Gastrocnemius medialis (tissue), 4 donors: ENCODE measurements at regions not wholly inside any gene's neighbourhood (a gene's known extent, or its start where the extent isn't known, plus 50 kb on each side); places are given as distances from the start of the nearest gene placed in this dataset.

Experiments used
- ATAC-seq, 2 donors: fragments of 150-250 bp; one replicate each; pipeline ENCODE4 v1.9.1; 2016
- DNase-seq, 2 donors: peaks; one replicate each; pipeline ENCODE4 v3.0.0-alpha.2; 2019
- H3K27ac ChIP-seq, 4 donors: fragments of 200-600 bp; sonication (generic); 1 replicate in 1 of 4; 2 replicates in 3 of 4; pipeline ENCODE4 v1.5.1; 2016 to 2018; ENCODE audit warnings: mild to moderate bottlenecking in 2 of 4, moderate library complexity in 1 of 4
- H3K27me3 ChIP-seq, 3 donors: fragments of 200-600 bp; sonication (generic) in 2 of 3; 1 replicate in 1 of 3; 2 replicates in 2 of 3; pipeline versions ENCODE4 v1.5.1 to v1.6.0; 2016 to 2019; ENCODE audit warnings: mild to moderate bottlenecking in 1 of 3, moderate library complexity in 1 of 3
- H3K36me3 ChIP-seq, 2 donors: fragments of 200-600 bp; sonication (generic) in 1 of 2; one replicate each; pipeline ENCODE4 v1.5.1; 2017 to 2018
- H3K4me1 ChIP-seq, 2 donors: fragments of 200-600 bp; sonication (generic) in 1 of 2; one replicate each; pipeline ENCODE4 v1.5.1; 2016 to 2017; ENCODE audit warnings: mild to moderate bottlenecking in 2 of 2
- H3K4me3 ChIP-seq, 4 donors: fragments of 200-600 bp; sonication (generic) in 3 of 4; 1 replicate in 1 of 4; 2 replicates in 3 of 4; pipeline ENCODE4 v1.5.1; 2016 to 2019; ENCODE audit warnings: mild to moderate bottlenecking in 2 of 4
- H3K9me3 ChIP-seq, 3 donors: fragments of 200-600 bp; sonication (generic) in 2 of 3; 1 replicate in 1 of 3; 2 replicates in 2 of 3; pipeline ENCODE4 v1.5.1; 2016 to 2019
- CTCF ChIP-seq, 5 experiments: fragments of 450-650 bp in 3 of 5; fragments of 200-600 bp in 2 of 5; sonication (generic) in 2 of 5; IDR thresholded peaks in 4 of 5; conservative IDR thresholded peaks in 1 of 5; 1 replicate in 4 of 5; 2 replicates in 1 of 5; pipeline ENCODE4 v1.5.1; 2016 to 2019; ENCODE audit warnings: antibody characterized with exemption in 5 of 5, mild to moderate bottlenecking in 3 of 5, moderate library complexity in 3 of 5
- POLR2A ChIP-seq, 2 donors: fragments of 450-650 bp; IDR thresholded peaks; one replicate each; pipeline ENCODE4 v1.6.1; 2017; ENCODE audit warnings: antibody characterized with exemption in 2 of 2, mild to moderate bottlenecking in 2 of 2, moderate library complexity in 2 of 2
- in situ Hi-C, 4 donors: fragments of 200-750 bp; cut with MboI; loops; one replicate each; pipeline versions ENCODE4 v1.15.0 to v1.8.0; 2017; ENCODE audit warnings: low sequenced_read_pairs in 4 of 4
- intact Hi-C: fragments of 100-400 bp; cut with DNase I; formaldehyde crosslinking; loops from one replicate; pipeline ENCODE4 v1.15.1; 2023; ENCODE audit warnings: low total_unique reads

GRCh38 chr2:17272652-17273525 lies 245.4 kb downstream of the RAD51AP2 start:
- Histone ChIP-seq H3K9me3 (no peaks in the 10 kb centered on the region), H3K27me3 (no peaks in the 10 kb centered on the region), H3K4me1 (no peaks in the 10 kb centered on the region), H3K27ac (no peak overlapping the region), H3K4me3 (no peak overlapping the region), H3K36me3 (no peaks in the 10 kb centered on the region)
- no peak for TF ChIP-seq POLR2A (IDR thresholded peaks at IDR 0.05)
- TF ChIP-seq CTCF (IDR thresholded peaks at IDR 0.05 in 4 of 5, conservative IDR thresholded peaks at IDR 0.05 in 1 of 5), result no peak
- ATAC-seq, result no peak
- in situ Hi-C loops (no loop called here), intact Hi-C loops (no loop called here)
- no peak for DNase-seq

GRCh38 chr2:17272170-17272569 lies 246.1 kb downstream of the RAD51AP2 start:
- Histone ChIP-seq H3K36me3 (no peaks in the 10 kb centered on the region), H3K4me1 (no peaks in the 10 kb centered on the region), H3K27ac (no peak overlapping the region), H3K9me3 (no peaks in the 10 kb centered on the region), H3K4me3 (no peak overlapping the region), H3K27me3 (no peaks in the 10 kb centered on the region)
- DNase-seq (no peak), ATAC-seq (no peak)
- intact Hi-C loops (no loop called here), in situ Hi-C loops (no loop called here)
- TF ChIP-seq CTCF (IDR thresholded peaks at IDR 0.05 in 4 of 5, conservative IDR thresholded peaks at IDR 0.05 in 1 of 5) (no peak), POLR2A (IDR thresholded peaks at IDR 0.05) (no peak)

GRCh38 chr2:17271416-17271815 lies 246.8 kb downstream of the RAD51AP2 start:
- in situ Hi-C loops, result no loop called here

GRCh38 chr2:17270894-17271293 lies 247.3 kb downstream of the RAD51AP2 start:
- no peak for ATAC-seq
- H3K4me3 ChIP-seq, result no peak overlapping the region

More at GRCh38 chr2:17271416-17271815, 246.8 kb downstream of the RAD51AP2 start:
- H3K27ac ChIP-seq, result no peak overlapping the region
- no peak for DNase-seq
- no peaks in the 10 kb centered on the region for H3K27me3 ChIP-seq
- no peaks in the 10 kb centered on the region for H3K36me3 ChIP-seq
- no peaks in the 10 kb centered on the region for H3K9me3 ChIP-seq
- no peaks in the 10 kb centered on the region for H3K4me1 ChIP-seq
- intact Hi-C loops, result no loop called here
- H3K4me3 ChIP-seq, result no peak overlapping the region
- ATAC-seq, result no peak
- TF ChIP-seq CTCF (IDR thresholded peaks at IDR 0.05 in 4 of 5, conservative IDR thresholded peaks at IDR 0.05 in 1 of 5) (no peak), POLR2A (IDR thresholded peaks at IDR 0.05) (no peak)

More at GRCh38 chr2:17270894-17271293, 247.3 kb downstream of the RAD51AP2 start:
- no peaks in the 10 kb centered on the region for H3K36me3 ChIP-seq
- in situ Hi-C loops, result no loop called here
- no peaks in the 10 kb centered on the region for H3K27me3 ChIP-seq
- H3K9me3 ChIP-seq, result no peaks in the 10 kb centered on the region
- no peak for DNase-seq
- H3K4me1 ChIP-seq, result no peaks in the 10 kb centered on the region
- intact Hi-C loops, result no loop called here
- no peak for TF ChIP-seq CTCF (IDR thresholded peaks at IDR 0.05 in 4 of 5, conservative IDR thresholded peaks at IDR 0.05 in 1 of 5)
- no peak for TF ChIP-seq POLR2A (IDR thresholded peaks at IDR 0.05)
- H3K27ac ChIP-seq, result no peak overlapping the region
